IMR-90 (cell line): ENCODE measurements at regions not wholly inside any gene's neighbourhood (a gene's known extent, or its start where the extent isn't known, plus 50 kb on each side); places are given as distances from the start of the nearest gene placed in this dataset.

Source experiments
- ATAC-seq: fragments of 200-7000 bp; cut with Tn5 transposase; 2 replicates; pipeline ENCODE4 v1.9.1; 2020; ENCODE audit warnings: low read depth, mild to moderate bottlenecking, moderate library complexity
- BruUV-seq: library from RNA; stranded (reverse); fragments of 400-500 nt; replicated peaks from 2 replicates; lab custom pipeline; 2021; lab: Mats Ljungman, UMichigan
- CTCF ChIA-PET: fragments of 300-600 bp; formaldehyde crosslinking; extraction: SDS; loops from one replicate; lab custom pipeline; 2021; ENCODE audit warnings: antibody characterized with exemption; lab: Yijun Ruan, JAX
- POLR2A ChIA-PET: fragments of 300-600 bp; sonication (Branson Sonifier 250); formaldehyde crosslinking; loops from one replicate; lab custom pipeline; 2022; ENCODE audit warnings: antibody characterized with exemption; ENCODE audit not compliant: unreplicated experiment; lab: Charles Lee
- DNase-seq: peaks from one replicate; pipeline ENCODE4 v3.0.0; 2013
- H2AFZ ChIP-seq: replicated peaks from 2 replicates; pipeline ENCODE3; 2013; ENCODE audit warnings: low read length, mild to moderate bottlenecking; ENCODE audit not compliant: poor library complexity
- H2AK5ac ChIP-seq: 2 replicates; pipeline ENCODE4 v1.6.1; 2013; ENCODE audit warnings: low read depth, low read length, inconsistent platforms
- H2AK9ac ChIP-seq: replicated peaks from 2 replicates; pipeline ENCODE3; 2013; ENCODE audit warnings: mild to moderate bottlenecking, low read depth, low read length, moderate library complexity; ENCODE audit not compliant: poor library complexity
- H2BK120ac ChIP-seq: 2 replicates; pipeline ENCODE4 v1.6.1; 2013; ENCODE audit warnings: low read depth, low read length, inconsistent platforms
- H2BK15ac ChIP-seq: 3 replicates; pipeline ENCODE4 v1.6.1; 2013; ENCODE audit warnings: low read depth, low read length, inconsistent platforms
- H2BK20ac ChIP-seq: 2 replicates; pipeline ENCODE4 v1.6.1; 2013; ENCODE audit warnings: low read depth, mild to moderate bottlenecking, inconsistent platforms, low read length, moderate library complexity
- H2BK5ac ChIP-seq: 2 replicates; pipeline ENCODE4 v1.6.1; 2013; ENCODE audit warnings: mild to moderate bottlenecking, low read depth, low read length, inconsistent platforms; ENCODE audit not compliant: poor library complexity, severe bottlenecking
- H3K14ac ChIP-seq: replicated peaks from 2 replicates; pipeline ENCODE4 v1.6.1; 2013; ENCODE audit warnings: low read depth, low read length, inconsistent platforms
- H3K18ac ChIP-seq: 2 replicates; pipeline ENCODE4 v1.6.1; 2013; ENCODE audit warnings: low read depth, low read length, control low read depth
- H3K23ac ChIP-seq: 2 replicates; pipeline ENCODE4 v1.6.1; 2013; ENCODE audit warnings: low read depth, low read length, inconsistent platforms
- H3K27ac ChIP-seq: 2 replicates; pipeline ENCODE4 v1.5.1; 2013; ENCODE audit warnings: mild to moderate bottlenecking, control low read depth, low read length; ENCODE audit not compliant: insufficient read depth
- H3K27me3 ChIP-seq: 2 replicates; pipeline ENCODE4 v1.6.1; 2013; ENCODE audit warnings: low read length; ENCODE audit not compliant: control insufficient read depth, insufficient read depth
- H3K36me3 ChIP-seq: 2 replicates; pipeline ENCODE4 v1.6.1; 2013; ENCODE audit warnings: low read length, mixed read lengths; ENCODE audit not compliant: control insufficient read depth, insufficient read depth
- H3K4ac ChIP-seq: 2 replicates; pipeline ENCODE4 v1.6.1; 2013; ENCODE audit warnings: low read depth, low read length, inconsistent platforms
- H3K4me1 ChIP-seq: 2 replicates; pipeline ENCODE4 v1.6.1; 2013; ENCODE audit warnings: low read length, mixed read lengths; ENCODE audit not compliant: control insufficient read depth, insufficient read depth
- H3K4me2 ChIP-seq: 2 replicates; pipeline ENCODE4 v1.6.1; 2013; ENCODE audit warnings: low read depth, mild to moderate bottlenecking, control low read depth, low read length, moderate library complexity
- H3K4me3 ChIP-seq: 2 replicates; pipeline ENCODE4 v1.5.1; 2013; ENCODE audit warnings: low read depth, mild to moderate bottlenecking, control low read depth, low read length, moderate library complexity; ENCODE audit not compliant: insufficient read depth
- H3K56ac ChIP-seq: 2 replicates; pipeline ENCODE4 v1.6.1; 2013; ENCODE audit warnings: low read length, inconsistent platforms; ENCODE audit not compliant: insufficient read depth; ENCODE audit errors: extremely low read depth
- H3K79me1 ChIP-seq, 2 experiments: 2 replicates each; pipeline ENCODE4 v1.6.1; 2013; ENCODE audit warnings: low read length in 2 of 2, inconsistent platforms in 1 of 2, low read depth in 1 of 2
- H3K9ac ChIP-seq: 2 replicates; pipeline ENCODE4 v1.6.1; 2013; ENCODE audit warnings: low read depth, low read length, control low read depth
- H3K9me1 ChIP-seq: 2 replicates; pipeline ENCODE4 v1.6.1; 2013; ENCODE audit warnings: low read length, inconsistent platforms; ENCODE audit not compliant: insufficient read depth
- H3K9me3 ChIP-seq: 2 replicates; pipeline ENCODE4 v1.6.1; 2013; ENCODE audit warnings: low read length; ENCODE audit not compliant: control insufficient read depth, insufficient read depth
- H4K20me1 ChIP-seq: 2 replicates; pipeline ENCODE4 v1.6.1; 2013; ENCODE audit warnings: low read length, inconsistent platforms; ENCODE audit not compliant: insufficient read depth
- H4K5ac ChIP-seq: 2 replicates; pipeline ENCODE4 v1.6.1; 2013; ENCODE audit warnings: mild to moderate bottlenecking, low read depth, low read length, control low read depth
- H4K8ac ChIP-seq, 2 experiments: 2 replicates each; pipeline ENCODE4 v1.6.1; 2013; ENCODE audit warnings: low read depth in 2 of 2, low read length in 2 of 2, control low read depth in 1 of 2, inconsistent platforms in 1 of 2
- H4K91ac ChIP-seq: 2 replicates; pipeline ENCODE4 v1.6.1; 2013; ENCODE audit warnings: low read depth, low read length, inconsistent platforms; ENCODE audit not compliant: insufficient read depth
- MAFK ChIP-seq: IDR thresholded peaks from 2 replicates; pipeline ENCODE4 v1.6.1; 2012; ENCODE audit warnings: low read depth, low read length, improper control_type of control experiment
- WGBS, 2 experiments: methylation state at CpG; one replicate each; pipeline versions ENCODE4 v1.1.5 to v1.1.7; 2013; ENCODE audit warnings: missing lambda C conversion rate in 2 of 2; ENCODE audit not compliant: insufficient read length in 1 of 2; ENCODE audit errors: extremely low coverage in 2 of 2; 5-methylcytosine and 5-hydroxymethylcytosine counted together
- dilution Hi-C: fragments of 300-500 bp; cut with HindIII; formaldehyde crosslinking; loops from one replicate; pipeline ENCODE4 v1.14.3; 2018; ENCODE audit warnings: low sequenced_read_pairs; ENCODE audit not compliant: unreplicated experiment
- in situ Hi-C: fragments of 300-500 bp; cut with MboI; formaldehyde crosslinking; loops from 3 replicates; pipeline ENCODE4 v1.14.3; 2019; ENCODE audit warnings: low sequenced_read_pairs, inconsistent platforms, mixed read lengths
- intact Hi-C: fragments of 100-400 bp; cut with micrococcal nuclease; formaldehyde crosslinking; loops from 2 replicates; pipeline ENCODE4 v1.10.0; 2022

- Histone ChIP-seq H4K20me1 (no peaks in the 10 kb centered on the region), H3K18ac (no peak overlapping the region), H3K79me1 (no peaks in the 10 kb centered on the region), H4K8ac (no peak overlapping the region), H4K91ac (no peak overlapping the region), H3K9me1 (no peaks in the 10 kb centered on the region), H2BK15ac (no peak overlapping the region), H2BK5ac (no peak overlapping the region), H2AK5ac (no peak overlapping the region), H3K4me3 (no peak overlapping the region), H2BK120ac (no peak overlapping the region), H2AFZ (no peak overlapping the region), H3K9ac (no peak overlapping the region), H3K23ac (no peak overlapping the region), H3K14ac (no peak overlapping the region), H3K27me3 (no peaks in the 10 kb centered on the region), H3K56ac (no peak overlapping the region), H3K9me3 (no peaks in the 10 kb centered on the region), H3K4me1 (no peaks in the 10 kb centered on the region), H4K5ac (no peak overlapping the region), H3K36me3 (no peaks in the 10 kb centered on the region), H3K27ac (no peak overlapping the region), H2AK9ac (no peak overlapping the region), H3K4ac (no peak overlapping the region), H2BK20ac (no peak overlapping the region), H3K4me2 (no peak overlapping the region)
- no TSS peak for BruUV-seq
- in situ Hi-C loops (no loop called here), intact Hi-C loops (no loop called here), dilution Hi-C loops (no loop called here)
- ATAC-seq: no peak
- no peak for DNase-seq
- POLR2A ChIA-PET: no interaction called here
- CTCF ChIA-PET: no interaction called here
- no peak for TF ChIP-seq MAFK
- WGBS, 2 experiments: no CpG with 5 or more reads among the region's 2 CpGs
Measured at GRCh38 chr18:29594493-29594892, 1417.6 kb upstream of the CDH2 start.
